Uterus (tissue), 2 donors: ENCODE measurements at regions not wholly inside any gene's neighbourhood (a gene's known extent, or its start where the extent isn't known, plus 50 kb on each side); places are given as distances from the start of the nearest gene placed in this dataset.

Source experiments
- POLR2A ChIP-seq, 2 donors: fragments of 450-650 bp; IDR thresholded peaks; one replicate each; pipeline ENCODE4 v1.6.1; 2016; ENCODE audit warnings: antibody characterized with exemption in 2 of 2, mild to moderate bottlenecking in 1 of 2, moderate library complexity in 1 of 2
- TF ChIP-seq, protein P1 (sequence below), 4 experiments: fragments of 200-600 bp in 2 of 4; fragments of 450-650 bp in 2 of 4; sonication (generic) in 2 of 4; IDR thresholded peaks; one replicate each; pipeline ENCODE4 v1.5.1; 2016 to 2019; ENCODE audit warnings: antibody characterized with exemption in 4 of 4, mild to moderate bottlenecking in 2 of 4, moderate library complexity in 1 of 4

GRCh38 chr22:49044091-49044490 lies 783.6 kb downstream of the BRD1 start:
- TF ChIP-seq POLR2A (IDR thresholded peaks at IDR 0.05) = no peak
- TF ChIP-seq, protein P1, sequence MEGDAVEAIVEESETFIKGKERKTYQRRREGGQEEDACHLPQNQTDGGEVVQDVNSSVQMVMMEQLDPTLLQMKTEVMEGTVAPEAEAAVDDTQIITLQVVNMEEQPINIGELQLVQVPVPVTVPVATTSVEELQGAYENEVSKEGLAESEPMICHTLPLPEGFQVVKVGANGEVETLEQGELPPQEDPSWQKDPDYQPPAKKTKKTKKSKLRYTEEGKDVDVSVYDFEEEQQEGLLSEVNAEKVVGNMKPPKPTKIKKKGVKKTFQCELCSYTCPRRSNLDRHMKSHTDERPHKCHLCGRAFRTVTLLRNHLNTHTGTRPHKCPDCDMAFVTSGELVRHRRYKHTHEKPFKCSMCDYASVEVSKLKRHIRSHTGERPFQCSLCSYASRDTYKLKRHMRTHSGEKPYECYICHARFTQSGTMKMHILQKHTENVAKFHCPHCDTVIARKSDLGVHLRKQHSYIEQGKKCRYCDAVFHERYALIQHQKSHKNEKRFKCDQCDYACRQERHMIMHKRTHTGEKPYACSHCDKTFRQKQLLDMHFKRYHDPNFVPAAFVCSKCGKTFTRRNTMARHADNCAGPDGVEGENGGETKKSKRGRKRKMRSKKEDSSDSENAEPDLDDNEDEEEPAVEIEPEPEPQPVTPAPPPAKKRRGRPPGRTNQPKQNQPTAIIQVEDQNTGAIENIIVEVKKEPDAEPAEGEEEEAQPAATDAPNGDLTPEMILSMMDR (IDR thresholded peaks at IDR 0.05) = no peak
